Liver (tissue), 3 donors: ENCODE measurements at regions not wholly inside any gene's neighbourhood (a gene's known extent, or its start where the extent isn't known, plus 50 kb on each side); places are given as distances from the start of the nearest gene placed in this dataset.

Experiments
- FOXA1 ChIP-seq: IDR thresholded peaks from 2 replicates; pipeline ENCODE4 v1.6.1; 2016; ENCODE audit warnings: antibody characterized with exemption
- HNF4A ChIP-seq, 2 donors: conservative IDR thresholded peaks; 2 replicates each; pipeline ENCODE4 v1.6.1; 2016; ENCODE audit warnings: antibody characterized with exemption in 2 of 2, mild to moderate bottlenecking in 2 of 2
- TF ChIP-seq, protein P1 (sequence below): IDR thresholded peaks from 2 replicates; pipeline ENCODE4 v1.6.1; 2016; ENCODE audit warnings: antibody characterized with exemption
- TF ChIP-seq, protein P2 (sequence below): fragments of 150-350 bp; IDR thresholded peaks from 2 replicates; pipeline ENCODE4 v1.5.1; 2017; ENCODE audit warnings: improper control_type of control experiment, low read depth, low read length; ENCODE audit not compliant: missing input control
- donor health status: healthy.
- donor health status: healthy.

DNA sequence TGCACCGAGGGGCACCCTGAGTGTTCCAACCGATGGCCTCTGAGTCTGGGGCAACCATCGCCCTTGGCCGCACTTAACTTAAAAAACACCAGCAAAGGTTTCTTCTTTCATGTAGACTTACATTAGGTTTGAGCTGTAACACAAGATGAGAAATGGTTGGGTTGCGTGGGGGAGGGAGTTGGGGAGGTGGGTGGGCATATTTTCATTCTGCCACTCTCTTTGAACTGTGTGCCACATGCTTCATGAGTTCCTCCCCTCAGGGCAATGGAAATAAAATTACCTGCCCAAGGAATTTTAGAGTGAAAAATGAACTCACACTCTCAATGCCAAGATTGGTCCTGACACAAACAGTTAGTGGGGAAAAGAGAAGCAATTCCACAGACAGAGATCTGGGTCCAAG is 430.1 kb upstream of the USP24 start:
- TF ChIP-seq, protein P1, sequence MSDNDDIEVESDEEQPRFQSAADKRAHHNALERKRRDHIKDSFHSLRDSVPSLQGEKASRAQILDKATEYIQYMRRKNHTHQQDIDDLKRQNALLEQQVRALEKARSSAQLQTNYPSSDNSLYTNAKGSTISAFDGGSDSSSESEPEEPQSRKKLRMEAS: no peak
- TF ChIP-seq, protein P2, sequence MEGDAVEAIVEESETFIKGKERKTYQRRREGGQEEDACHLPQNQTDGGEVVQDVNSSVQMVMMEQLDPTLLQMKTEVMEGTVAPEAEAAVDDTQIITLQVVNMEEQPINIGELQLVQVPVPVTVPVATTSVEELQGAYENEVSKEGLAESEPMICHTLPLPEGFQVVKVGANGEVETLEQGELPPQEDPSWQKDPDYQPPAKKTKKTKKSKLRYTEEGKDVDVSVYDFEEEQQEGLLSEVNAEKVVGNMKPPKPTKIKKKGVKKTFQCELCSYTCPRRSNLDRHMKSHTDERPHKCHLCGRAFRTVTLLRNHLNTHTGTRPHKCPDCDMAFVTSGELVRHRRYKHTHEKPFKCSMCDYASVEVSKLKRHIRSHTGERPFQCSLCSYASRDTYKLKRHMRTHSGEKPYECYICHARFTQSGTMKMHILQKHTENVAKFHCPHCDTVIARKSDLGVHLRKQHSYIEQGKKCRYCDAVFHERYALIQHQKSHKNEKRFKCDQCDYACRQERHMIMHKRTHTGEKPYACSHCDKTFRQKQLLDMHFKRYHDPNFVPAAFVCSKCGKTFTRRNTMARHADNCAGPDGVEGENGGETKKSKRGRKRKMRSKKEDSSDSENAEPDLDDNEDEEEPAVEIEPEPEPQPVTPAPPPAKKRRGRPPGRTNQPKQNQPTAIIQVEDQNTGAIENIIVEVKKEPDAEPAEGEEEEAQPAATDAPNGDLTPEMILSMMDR: no peak
- TF ChIP-seq HNF4A (conservative IDR thresholded peaks at IDR 0.05) (no peak), FOXA1 (no peak)
